Lower leg skin (tissue), 4 donors: ENCODE measurements at regions not wholly inside any gene's neighbourhood (a gene's known extent, or its start where the extent isn't known, plus 50 kb on each side); places are given as distances from the start of the nearest gene placed in this dataset.

ENCODE experiments used
- DNase-seq, 2 donors: peaks; one replicate each; pipeline ENCODE4 v3.0.0-alpha.2; 2019; ENCODE audit warnings: low spot score in 2 of 2
- H3K4me3 ChIP-seq: fragments of 200-600 bp; sonication (generic); 2 replicates; pipeline ENCODE4 v1.5.1; 2017; ENCODE audit warnings: mild to moderate bottlenecking, low read depth; ENCODE audit not compliant: poor library complexity, severe bottlenecking
- POLR2A ChIP-seq, 2 donors: fragments of 450-650 bp; IDR thresholded peaks; one replicate each; pipeline ENCODE4 v1.6.1; 2016 to 2017; ENCODE audit warnings: antibody characterized with exemption in 2 of 2, mild to moderate bottlenecking in 1 of 2, moderate library complexity in 1 of 2
- WGBS, 2 donors: methylation state at CpG; one replicate each; pipeline ENCODE4 v1.1.5; 2018; 5-methylcytosine and 5-hydroxymethylcytosine counted together
- intact Hi-C: fragments of 100-400 bp; cut with DNase I; formaldehyde crosslinking; loops from one replicate; pipeline ENCODE4 v1.15.0; 2023; ENCODE audit warnings: low total_unique reads
- TF ChIP-seq, protein P1 (sequence below), 3 donors: fragments of 450-650 bp; IDR thresholded peaks; one replicate each; pipeline ENCODE4 v1.5.1; 2016; ENCODE audit warnings: antibody characterized with exemption in 3 of 3, mild to moderate bottlenecking in 3 of 3, moderate library complexity in 2 of 3

DNA sequence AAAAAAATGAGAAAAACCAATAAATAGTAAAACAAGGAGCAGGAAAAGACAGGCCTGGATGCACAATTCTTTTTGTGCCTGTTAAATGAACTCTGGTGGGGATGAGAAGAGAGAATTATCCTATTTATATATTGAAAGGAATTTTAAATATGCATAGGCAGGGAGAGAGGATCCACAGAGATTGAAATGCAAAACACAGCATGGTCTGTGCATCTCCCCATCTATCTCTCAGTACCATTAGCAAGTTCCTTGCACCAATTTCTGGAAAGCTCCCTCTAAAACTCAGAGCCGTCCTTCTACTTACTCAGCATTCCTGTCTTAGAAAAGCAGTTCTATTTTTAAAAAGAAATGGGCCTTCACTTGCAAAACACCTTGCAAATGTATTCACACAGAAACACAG, 502.3 kb upstream of the KLHL29 start:
- TF ChIP-seq, protein P1, sequence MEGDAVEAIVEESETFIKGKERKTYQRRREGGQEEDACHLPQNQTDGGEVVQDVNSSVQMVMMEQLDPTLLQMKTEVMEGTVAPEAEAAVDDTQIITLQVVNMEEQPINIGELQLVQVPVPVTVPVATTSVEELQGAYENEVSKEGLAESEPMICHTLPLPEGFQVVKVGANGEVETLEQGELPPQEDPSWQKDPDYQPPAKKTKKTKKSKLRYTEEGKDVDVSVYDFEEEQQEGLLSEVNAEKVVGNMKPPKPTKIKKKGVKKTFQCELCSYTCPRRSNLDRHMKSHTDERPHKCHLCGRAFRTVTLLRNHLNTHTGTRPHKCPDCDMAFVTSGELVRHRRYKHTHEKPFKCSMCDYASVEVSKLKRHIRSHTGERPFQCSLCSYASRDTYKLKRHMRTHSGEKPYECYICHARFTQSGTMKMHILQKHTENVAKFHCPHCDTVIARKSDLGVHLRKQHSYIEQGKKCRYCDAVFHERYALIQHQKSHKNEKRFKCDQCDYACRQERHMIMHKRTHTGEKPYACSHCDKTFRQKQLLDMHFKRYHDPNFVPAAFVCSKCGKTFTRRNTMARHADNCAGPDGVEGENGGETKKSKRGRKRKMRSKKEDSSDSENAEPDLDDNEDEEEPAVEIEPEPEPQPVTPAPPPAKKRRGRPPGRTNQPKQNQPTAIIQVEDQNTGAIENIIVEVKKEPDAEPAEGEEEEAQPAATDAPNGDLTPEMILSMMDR (IDR thresholded peaks at IDR 0.05): no peak
- no peak for TF ChIP-seq POLR2A (IDR thresholded peaks at IDR 0.05)
- 28 to 56% methylated on average over 1 of the region's 1 CpG for WGBS, 2 donors

GRCh38 chr2:22883054-22883453, 501.9 kb upstream of the KLHL29 start:
- TF ChIP-seq, protein P1 (IDR thresholded peaks at IDR 0.05): no peak
- TF ChIP-seq POLR2A (IDR thresholded peaks at IDR 0.05): no peak
- H3K4me3 ChIP-seq: no peak overlapping the region
- DNase-seq: no peak
- 68 to 74% methylated on average over 5 of the region's 5 CpGs for WGBS, 2 donors
- intact Hi-C loops: no loop called here

More for the DNA sequence above, 502.3 kb upstream of the KLHL29 start:
- no peak overlapping the region for H3K4me3 ChIP-seq
- DNase-seq: no peak
- intact Hi-C loops: no loop called here

DNA sequence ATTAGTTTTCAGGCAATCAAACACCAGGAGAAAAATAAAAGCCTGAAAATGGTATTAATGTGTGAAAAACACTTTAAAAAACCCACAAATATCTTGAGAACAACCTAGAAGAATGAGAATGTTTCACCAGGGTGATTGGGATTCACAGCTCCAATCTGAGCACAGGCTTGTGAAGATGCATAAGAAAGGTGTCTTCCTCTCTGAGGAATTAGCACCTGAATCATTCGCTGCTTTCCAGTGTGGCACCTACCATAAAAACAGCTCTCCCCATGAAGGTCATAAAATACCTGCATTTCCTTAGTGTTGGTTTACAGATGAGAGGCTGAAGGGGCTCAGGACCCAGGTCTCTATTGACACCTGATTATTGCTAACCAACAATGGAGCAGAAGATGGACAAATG, 499.7 kb upstream of the KLHL29 start:
- intact Hi-C loops: no loop called here

DNA sequence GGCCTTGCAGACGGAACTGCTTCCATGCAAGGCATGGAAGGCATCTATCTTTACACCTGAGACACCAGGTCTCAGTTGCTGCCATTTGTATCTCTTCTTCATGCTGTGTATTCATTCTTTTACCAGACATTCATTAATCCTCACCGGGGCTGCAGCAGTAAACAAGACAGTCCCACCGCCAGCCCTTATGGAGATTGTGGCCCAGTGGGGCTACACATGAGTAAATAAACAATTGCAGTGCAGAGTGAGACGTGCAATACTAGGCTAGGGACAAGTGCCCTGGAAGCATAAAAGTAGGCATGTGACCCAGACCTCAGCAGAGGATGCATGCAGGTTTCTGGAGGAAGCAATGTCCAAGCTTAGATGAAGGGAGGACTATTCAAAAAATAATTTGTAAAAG, 497.6 kb upstream of the KLHL29 start:
- intact Hi-C loops: no loop called here
- H3K4me3 ChIP-seq: no peak overlapping the region
- WGBS, 2 donors: 85 to 91% methylated on average over 4 of the region's 4 CpGs
- DNase-seq: no peak
- TF ChIP-seq, protein P1 (IDR thresholded peaks at IDR 0.05): no peak
- TF ChIP-seq POLR2A (IDR thresholded peaks at IDR 0.05): no peak

More for the DNA sequence above, 499.7 kb upstream of the KLHL29 start:
- TF ChIP-seq, protein P1 (IDR thresholded peaks at IDR 0.05): no peak
- TF ChIP-seq POLR2A (IDR thresholded peaks at IDR 0.05): no peak
- no peak for DNase-seq
- 82 to 95% methylated on average over 1 of the region's 1 CpG for WGBS, 2 donors
- H3K4me3 ChIP-seq: no peak overlapping the region

- no peak overlapping the region for H3K4me3 ChIP-seq
- intact Hi-C loops: no loop called here
- TF ChIP-seq, protein P1 (IDR thresholded peaks at IDR 0.05): no peak
- TF ChIP-seq POLR2A (IDR thresholded peaks at IDR 0.05): no peak
- no peak for DNase-seq
- 83 to 88% methylated on average over 8 of the region's 8 CpGs for WGBS, 2 donors
Observed at GRCh38 chr2:22887845-22888244, 497.1 kb upstream of the KLHL29 start.

- TF ChIP-seq POLR2A (IDR thresholded peaks at IDR 0.05): no peak
- intact Hi-C loops: no loop called here
- WGBS, 2 donors: 80 to 88% methylated on average over 5 of the region's 5 CpGs
- H3K4me3 ChIP-seq: no peak overlapping the region
- no peak for DNase-seq
Observed at GRCh38 chr2:22890132-22890531, 494.8 kb upstream of the KLHL29 start.
